ENCODE measurements at regions not wholly inside any gene's neighbourhood (a gene's known extent, or its start where the extent isn't known, plus 50 kb on each side); places are given as distances from the start of the nearest gene placed in this dataset.

DNA sequence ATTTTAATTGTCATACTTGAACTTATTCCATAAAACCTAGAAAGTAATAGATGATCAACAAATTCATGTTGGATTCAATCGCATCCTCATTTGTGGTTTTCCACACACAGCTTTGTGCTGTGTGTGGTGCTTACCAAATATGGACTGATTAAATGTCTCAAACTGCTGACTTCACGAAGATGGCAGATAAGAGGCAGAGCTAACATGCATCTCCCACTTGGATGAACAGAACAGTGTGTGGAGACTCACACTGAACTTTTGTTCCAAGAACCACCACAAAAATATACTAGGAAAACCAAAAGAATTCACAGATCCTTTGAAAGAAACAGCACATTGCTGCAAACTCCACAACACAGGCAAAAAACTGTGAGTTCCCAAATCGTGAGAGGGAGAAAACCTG is 603.7 kb downstream of the TENT5A start:
- Histone ChIP-seq H3K4me3 (ENCODE audit: severe bottlenecking) (no peak overlapping the region), H3K36me3 (ENCODE audit: low read depth) (no peaks in the 10 kb centered on the region), H3K9me3 (ENCODE audit: severe bottlenecking) (no peaks in the 10 kb centered on the region), H3K4me1 (ENCODE audit: insufficient read depth, poor library complexity, severe bottlenecking) (no peaks in the 10 kb centered on the region), H3K27me3 (ENCODE audit: insufficient read depth, poor library complexity, severe bottlenecking) (no peaks in the 10 kb centered on the region), H3K27ac (ENCODE audit: poor library complexity, severe bottlenecking) (no peak overlapping the region)
- no peak for ATAC-seq (ENCODE audit: low read depth)
- no peak for DNase-seq (ENCODE audit: low spot score)
- TF ChIP-seq, protein P1, sequence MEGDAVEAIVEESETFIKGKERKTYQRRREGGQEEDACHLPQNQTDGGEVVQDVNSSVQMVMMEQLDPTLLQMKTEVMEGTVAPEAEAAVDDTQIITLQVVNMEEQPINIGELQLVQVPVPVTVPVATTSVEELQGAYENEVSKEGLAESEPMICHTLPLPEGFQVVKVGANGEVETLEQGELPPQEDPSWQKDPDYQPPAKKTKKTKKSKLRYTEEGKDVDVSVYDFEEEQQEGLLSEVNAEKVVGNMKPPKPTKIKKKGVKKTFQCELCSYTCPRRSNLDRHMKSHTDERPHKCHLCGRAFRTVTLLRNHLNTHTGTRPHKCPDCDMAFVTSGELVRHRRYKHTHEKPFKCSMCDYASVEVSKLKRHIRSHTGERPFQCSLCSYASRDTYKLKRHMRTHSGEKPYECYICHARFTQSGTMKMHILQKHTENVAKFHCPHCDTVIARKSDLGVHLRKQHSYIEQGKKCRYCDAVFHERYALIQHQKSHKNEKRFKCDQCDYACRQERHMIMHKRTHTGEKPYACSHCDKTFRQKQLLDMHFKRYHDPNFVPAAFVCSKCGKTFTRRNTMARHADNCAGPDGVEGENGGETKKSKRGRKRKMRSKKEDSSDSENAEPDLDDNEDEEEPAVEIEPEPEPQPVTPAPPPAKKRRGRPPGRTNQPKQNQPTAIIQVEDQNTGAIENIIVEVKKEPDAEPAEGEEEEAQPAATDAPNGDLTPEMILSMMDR (IDR thresholded peaks at IDR 0.05; ENCODE audit: poor library complexity, severe bottlenecking): no peak

DNA sequence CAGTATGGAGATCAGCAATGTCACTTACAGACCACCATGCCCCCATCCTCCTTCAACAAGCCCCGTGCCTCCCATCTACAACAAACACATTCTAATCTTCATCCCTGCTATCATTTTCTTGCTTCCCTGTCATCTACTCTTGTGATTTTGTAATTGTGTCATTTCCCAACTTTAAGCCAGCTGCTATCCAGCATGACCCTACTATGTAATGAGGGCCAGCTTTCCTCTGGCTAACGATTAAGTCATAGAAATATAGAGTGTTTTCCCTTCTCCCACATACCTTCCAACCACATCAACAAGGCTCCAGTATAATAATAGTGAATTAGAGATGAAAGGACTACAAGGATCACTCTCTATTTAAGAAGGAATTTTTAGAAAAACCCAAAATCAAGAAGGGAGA is 607.0 kb downstream of the TENT5A start:
- no peaks in the 10 kb centered on the region for H3K27me3 ChIP-seq (ENCODE audit: insufficient read depth, poor library complexity, severe bottlenecking)
- ATAC-seq (ENCODE audit: low read depth) (no peak), DNase-seq (ENCODE audit: low spot score) (no peak)
- TF ChIP-seq, protein P1 (IDR thresholded peaks at IDR 0.05; ENCODE audit: poor library complexity, severe bottlenecking): no peak
- no peak overlapping the region for H3K4me3 ChIP-seq (ENCODE audit: severe bottlenecking)
- no peaks in the 10 kb centered on the region for H3K36me3 ChIP-seq (ENCODE audit: low read depth)
- no peaks in the 10 kb centered on the region for H3K9me3 ChIP-seq (ENCODE audit: severe bottlenecking)
- no peaks in the 10 kb centered on the region for H3K4me1 ChIP-seq (ENCODE audit: insufficient read depth, poor library complexity, severe bottlenecking)
- H3K27ac ChIP-seq (ENCODE audit: poor library complexity, severe bottlenecking): no peak overlapping the region

DNA sequence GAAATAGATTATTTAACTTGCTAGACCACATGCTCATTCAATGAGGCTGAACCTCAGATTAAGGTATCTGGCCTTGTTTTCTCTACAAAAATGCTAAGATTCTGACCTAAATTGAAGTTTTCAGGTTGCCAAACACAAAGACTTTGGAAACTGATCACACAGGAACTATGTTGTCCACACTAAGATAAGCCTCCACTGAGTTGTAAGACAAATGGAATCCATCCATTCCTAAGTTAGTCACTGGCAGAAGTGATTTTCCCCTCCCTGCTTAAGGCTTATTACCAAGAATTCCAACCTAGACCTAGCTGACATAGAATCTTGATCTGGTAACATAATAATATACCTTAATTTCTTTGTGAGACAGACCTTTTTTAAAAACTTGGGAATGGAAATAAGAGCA is 608.1 kb downstream of the TENT5A start:
- ATAC-seq (ENCODE audit: low read depth) (no peak), DNase-seq (ENCODE audit: low spot score) (no peak)
- H3K4me1 ChIP-seq (ENCODE audit: insufficient read depth, poor library complexity, severe bottlenecking): no peaks in the 10 kb centered on the region
- H3K4me3 ChIP-seq (ENCODE audit: severe bottlenecking): no peak overlapping the region
- H3K9me3 ChIP-seq (ENCODE audit: severe bottlenecking): no peaks in the 10 kb centered on the region
- no peaks in the 10 kb centered on the region for H3K27me3 ChIP-seq (ENCODE audit: insufficient read depth, poor library complexity, severe bottlenecking)
- H3K36me3 ChIP-seq (ENCODE audit: low read depth): no peaks in the 10 kb centered on the region
- TF ChIP-seq, protein P1 (IDR thresholded peaks at IDR 0.05; ENCODE audit: poor library complexity, severe bottlenecking): no peak
- no peak overlapping the region for H3K27ac ChIP-seq (ENCODE audit: poor library complexity, severe bottlenecking)

DNA sequence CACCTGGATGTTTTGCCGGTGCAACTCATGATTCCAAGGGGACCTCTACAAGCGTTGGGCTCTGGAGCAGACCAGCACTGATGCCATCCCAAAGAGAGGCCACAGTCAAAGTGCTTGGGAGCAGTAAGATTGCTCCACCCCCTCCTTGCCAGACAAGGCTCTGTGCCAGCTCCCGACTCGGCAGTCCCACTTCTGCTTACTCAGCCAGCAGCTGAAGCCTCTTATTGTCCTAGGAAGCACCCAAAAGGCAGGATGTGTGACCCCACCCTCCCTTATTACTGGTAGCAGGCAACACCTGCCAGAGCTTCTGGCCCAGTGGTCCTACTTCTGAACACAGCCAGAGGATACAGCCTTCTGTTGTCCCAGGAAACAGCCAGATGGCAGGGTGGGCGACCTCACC is 614.2 kb downstream of the TENT5A start:
- Histone ChIP-seq H3K36me3 (ENCODE audit: low read depth) (no peaks in the 10 kb centered on the region), H3K4me3 (ENCODE audit: severe bottlenecking) (no peak overlapping the region), H3K27ac (ENCODE audit: poor library complexity, severe bottlenecking) (no peak overlapping the region), H3K4me1 (ENCODE audit: insufficient read depth, poor library complexity, severe bottlenecking) (no peaks in the 10 kb centered on the region), H3K9me3 (ENCODE audit: severe bottlenecking) (no peaks in the 10 kb centered on the region), H3K27me3 (ENCODE audit: insufficient read depth, poor library complexity, severe bottlenecking) (no peaks in the 10 kb centered on the region)
- ATAC-seq (ENCODE audit: low read depth) (no peak), DNase-seq (ENCODE audit: low spot score) (no peak)
- TF ChIP-seq, protein P1 (IDR thresholded peaks at IDR 0.05; ENCODE audit: poor library complexity, severe bottlenecking): no peak

DNA sequence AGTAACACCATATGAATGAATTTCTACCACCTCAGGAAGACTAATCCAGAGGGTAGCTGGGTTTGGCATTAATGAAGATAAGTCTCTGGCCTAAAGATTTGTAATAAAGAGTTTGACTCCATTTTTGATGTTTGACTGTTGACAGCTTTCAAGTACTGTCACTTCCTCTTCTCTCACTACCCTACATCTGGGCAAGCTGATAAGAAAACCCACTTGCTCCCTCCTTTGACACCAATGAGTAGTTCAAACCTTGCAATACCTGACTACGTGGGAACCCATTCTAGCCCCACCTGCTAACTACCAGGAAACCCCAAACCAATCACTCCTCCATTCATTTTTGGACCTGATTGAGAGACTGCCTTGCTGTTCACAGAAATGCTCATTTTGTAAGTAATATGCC is 621.5 kb downstream of the TENT5A start:
- no peaks in the 10 kb centered on the region for H3K36me3 ChIP-seq (ENCODE audit: low read depth)
- DNase-seq (ENCODE audit: low spot score): no peak
- no peaks in the 10 kb centered on the region for H3K4me1 ChIP-seq (ENCODE audit: insufficient read depth, poor library complexity, severe bottlenecking)
- H3K9me3 ChIP-seq (ENCODE audit: severe bottlenecking): no peaks in the 10 kb centered on the region
- H3K4me3 ChIP-seq (ENCODE audit: severe bottlenecking): no peak overlapping the region
- TF ChIP-seq, protein P1 (IDR thresholded peaks at IDR 0.05; ENCODE audit: poor library complexity, severe bottlenecking): no peak
- ATAC-seq (ENCODE audit: low read depth): no peak
- H3K27ac ChIP-seq (ENCODE audit: poor library complexity, severe bottlenecking): no peak overlapping the region
- peaks cover 6% of the 10 kb centered on the region for H3K27me3 ChIP-seq (ENCODE audit: insufficient read depth, poor library complexity, severe bottlenecking)
